ENCODE measurements at regions not wholly inside any gene's neighbourhood (a gene's known extent, or its start where the extent isn't known, plus 50 kb on each side); places are given as distances from the start of the nearest gene placed in this dataset.

- TF ChIP-seq CTCF (IDR thresholded peaks at IDR 0.05; ENCODE audit: low read depth, low read length) (no peak), EZH2phosphoT487 (IDR thresholded peaks at IDR 0.05; ENCODE audit: low read depth) (no peak)
These were observed 60.4 kb upstream of the MBNL2 start for GRCh38 chr13:97161582-97162231.
